Large intestine (tissue), 3 donors: ENCODE measurements at regions not wholly inside any gene's neighbourhood (a gene's known extent, or its start where the extent isn't known, plus 50 kb on each side); places are given as distances from the start of the nearest gene placed in this dataset.

Experiments used
- DNase-seq, 2 donors: peaks; one replicate each; pipeline versions ENCODE4 v3.0.0 to v3.0.0-alpha.2; 2013
- H3K27ac ChIP-seq: one replicate; pipeline ENCODE4 v1.5.1; 2013; ENCODE audit warnings: low read length
- H3K27me3 ChIP-seq: 2 replicates; pipeline ENCODE4 v1.6.1; 2013; ENCODE audit warnings: low read length; ENCODE audit not compliant: control insufficient read depth, insufficient read depth
- H3K36me3 ChIP-seq: 2 replicates; pipeline ENCODE4 v1.6.1; 2013; ENCODE audit warnings: low read length; ENCODE audit not compliant: control insufficient read depth, insufficient read depth
- H3K4me1 ChIP-seq: one replicate; pipeline ENCODE4 v1.6.1; 2013; ENCODE audit warnings: low read length; ENCODE audit not compliant: control insufficient read depth, insufficient read depth
- H3K4me3 ChIP-seq: one replicate; pipeline ENCODE4 v1.5.1; 2013; ENCODE audit warnings: low read length
- H3K9me3 ChIP-seq: one replicate; pipeline ENCODE4 v1.6.1; 2013; ENCODE audit warnings: mild to moderate bottlenecking, low read depth, low read length, moderate library complexity; ENCODE audit not compliant: control insufficient read depth
- whole genome bisulfite sequencing: methylation state at CpG from one replicate; pipeline ENCODE4 v1.1.5; 2013; ENCODE audit warnings: low lambda C conversion rate; ENCODE audit not compliant: insufficient coverage; 5-methylcytosine and 5-hydroxymethylcytosine counted together

GRCh38 chr14:101456246-101457175 lies 104.8 kb upstream of the DIO3 start:
- Histone ChIP-seq H3K4me1 (peaks cover 7% of the 10 kb centered on the region), H3K4me3 (no peak overlapping the region), H3K27me3 (peaks cover 66% of the 10 kb centered on the region), H3K27ac (no peak overlapping the region), H3K36me3 (no peaks in the 10 kb centered on the region), H3K9me3 (peaks cover 8% of the 10 kb centered on the region)
- 21% methylated on average over 3 of the region's 32 CpGs for WGBS
- no peak for DNase-seq

- DNase-seq, result no peak
- Histone ChIP-seq H3K27ac (no peak overlapping the region), H3K36me3 (no peaks in the 10 kb centered on the region), H3K4me3 (no peak overlapping the region), H3K4me1 (peaks cover 14% of the 10 kb centered on the region), H3K27me3 (peaks cover 66% of the 10 kb centered on the region), H3K9me3 (peaks cover 8% of the 10 kb centered on the region)
- no CpG with 5 or more reads among the region's 85 CpGs for WGBS
Observed at GRCh38 chr14:101457301-101457935, 103.9 kb upstream of the DIO3 start.

- H3K4me3 ChIP-seq, result no peak overlapping the region
- DNase-seq, result no peak
- peaks cover 66% of the 10 kb centered on the region for H3K27me3 ChIP-seq
- H3K27ac ChIP-seq, result no peak overlapping the region
- no peaks in the 10 kb centered on the region for H3K36me3 ChIP-seq
- no CpG with 5 or more reads among the region's 68 CpGs for WGBS
- H3K4me1 ChIP-seq, result peaks cover 22% of the 10 kb centered on the region
- peaks cover 8% of the 10 kb centered on the region for H3K9me3 ChIP-seq
Observed at GRCh38 chr14:101457936-101458740, 103.2 kb upstream of the DIO3 start.

GRCh38 chr14:101458741-101459550 lies 102.3 kb upstream of the DIO3 start:
- Histone ChIP-seq H3K36me3 (no peaks in the 10 kb centered on the region), H3K4me3 (peak overlapping the region; percentile 30), H3K4me1 (peaks cover 30% of the 10 kb centered on the region), H3K27me3 (peaks cover 60% of the 10 kb centered on the region), H3K9me3 (peaks cover 8% of the 10 kb centered on the region), H3K27ac (no peak overlapping the region)
- WGBS, result no CpG with 5 or more reads among the region's 92 CpGs
- DNase-seq, result peak in 1 of 2 donors; percentile 57

GRCh38 chr14:101459551-101459900 lies 101.8 kb upstream of the DIO3 start:
- no peak for DNase-seq
- peaks cover 54% of the 10 kb centered on the region for H3K27me3 ChIP-seq
- no peak overlapping the region for H3K27ac ChIP-seq
- peaks cover 30% of the 10 kb centered on the region for H3K4me1 ChIP-seq
- WGBS, result no CpG with 5 or more reads among the region's 14 CpGs
- peaks cover 8% of the 10 kb centered on the region for H3K9me3 ChIP-seq
- H3K4me3 ChIP-seq, result peak overlapping the region; percentile 4
- H3K36me3 ChIP-seq, result no peaks in the 10 kb centered on the region

- H3K27ac ChIP-seq, result no peak overlapping the region
- H3K9me3 ChIP-seq, result peaks cover 8% of the 10 kb centered on the region
- no peaks in the 10 kb centered on the region for H3K36me3 ChIP-seq
- peaks cover 44% of the 10 kb centered on the region for H3K27me3 ChIP-seq
- H3K4me3 ChIP-seq, result no peak overlapping the region
- DNase-seq, result no peak
- WGBS, result no CpG with 5 or more reads among the region's 6 CpGs
- peaks cover 30% of the 10 kb centered on the region for H3K4me1 ChIP-seq
Observed at GRCh38 chr14:101460521-101460920, 100.8 kb upstream of the DIO3 start.

- 89% methylated on average over 3 of the region's 12 CpGs for WGBS
- Histone ChIP-seq H3K4me3 (no peak overlapping the region), H3K9me3 (peaks cover 8% of the 10 kb centered on the region), H3K27me3 (peaks cover 38% of the 10 kb centered on the region), H3K4me1 (peaks cover 30% of the 10 kb centered on the region), H3K36me3 (no peaks in the 10 kb centered on the region), H3K27ac (no peak overlapping the region)
- no peak for DNase-seq
Observed at GRCh38 chr14:101460986-101461750, 100.1 kb upstream of the DIO3 start.

GRCh38 chr14:101461891-101462290 lies 99.4 kb upstream of the DIO3 start:
- peaks cover 31% of the 10 kb centered on the region for H3K27me3 ChIP-seq
- H3K9me3 ChIP-seq, result peaks cover 6% of the 10 kb centered on the region
- H3K4me1 ChIP-seq, result peaks cover 30% of the 10 kb centered on the region
- H3K36me3 ChIP-seq, result no peaks in the 10 kb centered on the region
- no peak overlapping the region for H3K27ac ChIP-seq
- WGBS, result no CpG with 5 or more reads among the region's 8 CpGs
- DNase-seq, result no peak
- no peak overlapping the region for H3K4me3 ChIP-seq

- Histone ChIP-seq H3K27ac (peak overlapping the region; percentile 70), H3K4me1 (peaks cover 30% of the 10 kb centered on the region), H3K4me3 (no peak overlapping the region), H3K36me3 (no peaks in the 10 kb centered on the region), H3K9me3 (peaks cover 4% of the 10 kb centered on the region), H3K27me3 (peaks cover 23% of the 10 kb centered on the region)
- peak; percentile 72 to 82 for DNase-seq
- 20% methylated on average over 1 of the region's 15 CpGs for WGBS
Observed at GRCh38 chr14:101462726-101463565, 98.3 kb upstream of the DIO3 start.
